Progenitor cell of endocrine pancreas (in vitro differentiated cells): ENCODE measurements at regions not wholly inside any gene's neighbourhood (a gene's known extent, or its start where the extent isn't known, plus 50 kb on each side); places are given as distances from the start of the nearest gene placed in this dataset.

Experiments
- DNase-seq: peaks from one replicate; pipeline ENCODE4 v3.0.0; 2021; ENCODE audit warnings: low spot score; ENCODE audit not compliant: unreplicated experiment
- H3K27ac Mint-ChIP-seq: 2 replicates; pipeline ENCODE4 v1.8.0; 2021; ENCODE audit warnings: mild to moderate bottlenecking, moderate library complexity, mixed read lengths
- H3K27me3 Mint-ChIP-seq: 2 replicates; pipeline ENCODE4 v1.8.0; 2021; ENCODE audit warnings: mixed read lengths
- H3K36me3 Mint-ChIP-seq: 2 replicates; pipeline ENCODE4 v1.8.0; 2022; ENCODE audit warnings: mixed read lengths; ENCODE audit not compliant: insufficient read depth
- H3K4me1 Mint-ChIP-seq: 2 replicates; pipeline ENCODE4 v1.8.0; 2021; ENCODE audit warnings: low read depth, mixed read lengths
- H3K4me3 Mint-ChIP-seq: 2 replicates; pipeline ENCODE4 v1.8.0; 2021; ENCODE audit warnings: low read depth, mild to moderate bottlenecking, moderate library complexity, mixed read lengths
- H3K9me3 Mint-ChIP-seq: 2 replicates; pipeline ENCODE4 v1.8.0; 2021; ENCODE audit warnings: low read depth, mixed read lengths
- CTCF ChIP-seq: fragments of 200-600 bp; sonication (generic); IDR thresholded peaks from one replicate; pipeline ENCODE4 v1.5.0; 2021; ENCODE audit warnings: antibody characterized with exemption, mild to moderate bottlenecking; ENCODE audit not compliant: unreplicated experiment

- Mint-ChIP-seq H3K4me3 (no peak overlapping the region), H3K4me1 (peaks cover 5% of the 10 kb centered on the region), H3K36me3 (no peaks in the 10 kb centered on the region), H3K27me3 (no peaks in the 10 kb centered on the region), H3K9me3 (no peaks in the 10 kb centered on the region), H3K27ac (no peak overlapping the region)
- TF ChIP-seq CTCF, result no peak
- no peak for DNase-seq
These were observed 430.3 kb upstream of the PDE3A start for GRCh38 chr12:19938031-19938430.

- H3K36me3 Mint-ChIP-seq, result no peaks in the 10 kb centered on the region
- peaks cover 3% of the 10 kb centered on the region for H3K9me3 Mint-ChIP-seq
- no peak overlapping the region for H3K4me3 Mint-ChIP-seq
- H3K27ac Mint-ChIP-seq, result no peak overlapping the region
- DNase-seq, result no peak
- no peaks in the 10 kb centered on the region for H3K27me3 Mint-ChIP-seq
- TF ChIP-seq CTCF, result no peak
- peaks cover 8% of the 10 kb centered on the region for H3K4me1 Mint-ChIP-seq
These were observed 429.8 kb upstream of the PDE3A start for GRCh38 chr12:19938491-19938890.

- no peak overlapping the region for H3K27ac Mint-ChIP-seq
- no peak for TF ChIP-seq CTCF
- no peak overlapping the region for H3K4me3 Mint-ChIP-seq
- DNase-seq, result no peak
- H3K9me3 Mint-ChIP-seq, result peaks cover 3% of the 10 kb centered on the region
- no peaks in the 10 kb centered on the region for H3K27me3 Mint-ChIP-seq
- no peaks in the 10 kb centered on the region for H3K36me3 Mint-ChIP-seq
- peaks cover 11% of the 10 kb centered on the region for H3K4me1 Mint-ChIP-seq
These were observed 428.1 kb upstream of the PDE3A start for GRCh38 chr12:19940267-19940666.

- Mint-ChIP-seq H3K27ac (no peak overlapping the region), H3K4me3 (no peak overlapping the region), H3K36me3 (no peaks in the 10 kb centered on the region), H3K27me3 (no peaks in the 10 kb centered on the region), H3K9me3 (peaks cover 3% of the 10 kb centered on the region), H3K4me1 (peaks cover 18% of the 10 kb centered on the region)
- no peak for DNase-seq
- no peak for TF ChIP-seq CTCF
These were observed 427.2 kb upstream of the PDE3A start for GRCh38 chr12:19941096-19941495.

GRCh38 chr12:19945559-19946435, 422.5 kb upstream of the PDE3A start:
- peaks cover 6% of the 10 kb centered on the region for H3K9me3 Mint-ChIP-seq
- no peak overlapping the region for H3K27ac Mint-ChIP-seq
- no peak for DNase-seq
- no peaks in the 10 kb centered on the region for H3K27me3 Mint-ChIP-seq
- TF ChIP-seq CTCF, result no peak
- H3K4me1 Mint-ChIP-seq, result peaks cover 28% of the 10 kb centered on the region
- H3K36me3 Mint-ChIP-seq, result no peaks in the 10 kb centered on the region
- H3K4me3 Mint-ChIP-seq, result no peak overlapping the region
